ENCODE measurements at regions not wholly inside any gene's neighbourhood (a gene's known extent, or its start where the extent isn't known, plus 50 kb on each side); places are given as distances from the start of the nearest gene placed in this dataset.

DNA sequence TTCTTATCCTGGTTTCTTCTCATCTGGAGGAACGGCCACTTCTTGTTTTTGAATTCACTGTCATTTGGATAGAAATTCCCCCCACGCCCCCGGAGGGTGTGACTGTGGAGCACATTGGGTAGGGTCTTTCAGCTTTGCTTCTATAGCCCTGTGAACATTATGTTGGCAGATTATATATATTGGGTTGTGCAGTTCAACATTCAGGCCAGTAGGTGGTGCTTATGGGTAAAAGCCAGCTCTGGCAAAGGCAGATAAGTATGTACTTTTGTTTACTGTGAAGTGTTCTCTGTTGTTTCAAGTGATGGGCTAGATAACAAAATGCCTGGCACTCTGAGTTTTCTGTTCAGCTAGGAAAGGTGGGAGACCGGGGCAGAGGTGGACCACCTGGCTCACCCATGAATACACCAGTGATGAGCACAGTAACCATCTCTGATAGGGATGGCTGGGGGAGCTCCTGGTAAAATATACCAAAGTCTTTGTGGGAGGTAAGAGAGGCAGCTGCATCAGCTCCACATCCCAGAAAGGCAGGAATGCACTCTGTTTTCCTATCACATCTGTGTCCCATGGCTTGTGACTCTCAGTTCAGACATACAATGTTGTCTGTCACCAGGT, 1348.2 kb upstream of the RAG2 start:
- peak; percentile 75 for DNase-seq
- H4K20me1 ChIP-seq (ENCODE audit: insufficient read depth, low read depth, low read length) = no peaks in the 10 kb centered on the region

DNA sequence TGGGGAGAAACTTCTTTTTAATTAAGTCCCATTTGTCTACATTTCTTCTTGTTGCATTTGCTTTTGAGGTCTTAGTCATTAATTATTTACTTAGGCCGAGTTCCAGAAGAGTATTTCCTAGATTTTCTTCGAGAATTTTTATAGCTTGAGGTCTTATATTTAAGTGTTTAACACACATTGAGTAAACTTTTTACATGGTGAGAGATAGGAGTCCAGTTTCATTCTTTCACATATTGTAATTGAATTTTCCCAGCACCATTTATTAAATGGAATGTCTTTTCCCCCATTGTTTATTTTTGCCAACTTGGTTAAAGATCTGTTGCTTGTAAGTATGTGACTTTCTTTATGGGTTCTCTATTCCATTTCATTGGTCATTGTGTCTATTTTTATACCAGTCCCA, 1344.0 kb upstream of the RAG2 start:
- H3K79me2 ChIP-seq (ENCODE audit: low read length) = no peaks in the 10 kb centered on the region
- no peaks in the 10 kb centered on the region for H3K27me3 ChIP-seq (ENCODE audit: low read length)
- H3K27ac ChIP-seq (ENCODE audit: low read length) = no peak overlapping the region
- H3K36me3 ChIP-seq (ENCODE audit: insufficient read depth, low read length) = no peaks in the 10 kb centered on the region
- no peak overlapping the region for H3K4me2 ChIP-seq (ENCODE audit: low read depth, low read length, poor library complexity, severe bottlenecking)
- H3K4me3 ChIP-seq (ENCODE audit: low read length) = no peak overlapping the region
- H4K20me1 ChIP-seq (ENCODE audit: insufficient read depth, low read depth, low read length) = no peaks in the 10 kb centered on the region
- H3K4me1 ChIP-seq (ENCODE audit: low read length) = no peaks in the 10 kb centered on the region
- peaks cover 26% of the 10 kb centered on the region for H3K9me3 ChIP-seq (ENCODE audit: low read length)
- no peak for DNase-seq
- H3K9ac ChIP-seq (ENCODE audit: low read length) = no peak overlapping the region
- H3K9me2 ChIP-seq (replicated peaks; ENCODE audit: insufficient read depth, low read length) = no peaks in the 10 kb centered on the region
- H2AFZ ChIP-seq (ENCODE audit: low read length) = no peak overlapping the region

More for the DNA sequence above, 1348.2 kb upstream of the RAG2 start:
- Histone ChIP-seq H3K4me2 (ENCODE audit: low read depth, low read length, poor library complexity, severe bottlenecking) (no peak overlapping the region), H2AFZ (ENCODE audit: low read length) (no peak overlapping the region), H3K9me2 (replicated peaks; ENCODE audit: insufficient read depth, low read length) (no peaks in the 10 kb centered on the region), H3K36me3 (ENCODE audit: insufficient read depth, low read length) (no peaks in the 10 kb centered on the region), H3K4me1 (ENCODE audit: low read length) (no peaks in the 10 kb centered on the region), H3K4me3 (ENCODE audit: low read length) (no peak overlapping the region), H3K9me3 (ENCODE audit: low read length) (peaks cover 37% of the 10 kb centered on the region), H3K27me3 (ENCODE audit: low read length) (no peaks in the 10 kb centered on the region), H3K79me2 (ENCODE audit: low read length) (no peaks in the 10 kb centered on the region), H3K27ac (ENCODE audit: low read length) (no peak overlapping the region), H3K9ac (ENCODE audit: low read length) (no peak overlapping the region)

DNA sequence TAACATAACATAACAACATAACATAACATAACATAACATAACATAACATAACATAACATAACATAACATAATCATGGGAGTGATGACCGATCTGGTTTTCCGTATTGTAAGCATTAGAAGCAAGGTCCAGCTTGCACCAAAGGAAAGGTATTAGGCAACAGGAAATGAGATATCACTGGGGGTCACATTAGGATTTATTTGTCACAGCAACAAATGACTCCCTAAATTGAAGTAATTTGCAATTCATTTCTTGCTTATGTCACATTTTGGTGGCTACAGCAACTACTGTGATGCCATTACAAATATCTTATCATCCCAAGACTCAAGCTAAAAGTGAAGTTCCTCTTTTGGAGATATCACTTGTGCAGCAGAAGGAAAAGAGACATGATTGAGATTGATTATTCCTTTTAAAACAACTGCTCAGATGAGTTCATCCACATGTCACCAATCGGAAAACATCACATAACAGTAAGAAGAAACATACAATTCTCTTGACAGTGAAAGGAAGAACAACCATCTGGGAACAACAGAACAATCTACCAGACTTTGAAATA, 1331.1 kb upstream of the RAG2 start:
- no peaks in the 10 kb centered on the region for H3K4me1 ChIP-seq (ENCODE audit: low read length)
- H3K9ac ChIP-seq (ENCODE audit: low read length) = no peak overlapping the region
- H3K9me3 ChIP-seq (ENCODE audit: low read length) = peaks cover 33% of the 10 kb centered on the region
- no peaks in the 10 kb centered on the region for H3K9me2 ChIP-seq (replicated peaks; ENCODE audit: insufficient read depth, low read length)
- no peaks in the 10 kb centered on the region for H4K20me1 ChIP-seq (ENCODE audit: insufficient read depth, low read depth, low read length)
- no peaks in the 10 kb centered on the region for H3K27me3 ChIP-seq (ENCODE audit: low read length)
- H3K4me2 ChIP-seq (ENCODE audit: low read depth, low read length, poor library complexity, severe bottlenecking) = no peak overlapping the region
- H3K36me3 ChIP-seq (ENCODE audit: insufficient read depth, low read length) = no peaks in the 10 kb centered on the region
- no peaks in the 10 kb centered on the region for H3K79me2 ChIP-seq (ENCODE audit: low read length)
- no peak for DNase-seq
- no peak overlapping the region for H3K27ac ChIP-seq (ENCODE audit: low read length)
- H3K4me3 ChIP-seq (ENCODE audit: low read length) = no peak overlapping the region
- no peak overlapping the region for H2AFZ ChIP-seq (ENCODE audit: low read length)

DNA sequence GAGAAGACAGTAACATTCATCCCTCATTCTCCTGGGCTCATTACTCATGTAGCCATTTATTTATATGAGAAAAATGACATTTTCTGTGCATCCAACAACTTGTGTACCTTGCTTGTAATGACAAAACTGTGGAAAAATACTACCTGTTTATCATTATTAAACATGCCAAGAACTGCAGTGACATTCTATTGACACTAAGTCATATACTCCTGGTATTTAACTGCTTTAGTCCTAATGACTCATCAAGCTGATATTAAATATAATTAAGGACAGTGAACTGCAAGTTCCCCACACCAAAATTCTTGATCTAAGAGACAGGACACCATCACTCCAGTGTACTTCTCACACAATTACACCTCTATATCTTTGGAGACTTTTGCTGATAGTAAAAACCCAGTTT, 1328.7 kb upstream of the RAG2 start:
- Histone ChIP-seq H3K4me3 (ENCODE audit: low read length) (no peak overlapping the region), H2AFZ (ENCODE audit: low read length) (no peak overlapping the region), H4K20me1 (ENCODE audit: insufficient read depth, low read depth, low read length) (no peaks in the 10 kb centered on the region), H3K9me3 (ENCODE audit: low read length) (peaks cover 33% of the 10 kb centered on the region), H3K9me2 (replicated peaks; ENCODE audit: insufficient read depth, low read length) (no peaks in the 10 kb centered on the region), H3K79me2 (ENCODE audit: low read length) (no peaks in the 10 kb centered on the region), H3K27ac (ENCODE audit: low read length) (no peak overlapping the region), H3K4me1 (ENCODE audit: low read length) (no peaks in the 10 kb centered on the region), H3K36me3 (ENCODE audit: insufficient read depth, low read length) (no peaks in the 10 kb centered on the region), H3K27me3 (ENCODE audit: low read length) (no peaks in the 10 kb centered on the region), H3K4me2 (ENCODE audit: low read depth, low read length, poor library complexity, severe bottlenecking) (no peak overlapping the region), H3K9ac (ENCODE audit: low read length) (no peak overlapping the region)
- no peak for DNase-seq

DNA sequence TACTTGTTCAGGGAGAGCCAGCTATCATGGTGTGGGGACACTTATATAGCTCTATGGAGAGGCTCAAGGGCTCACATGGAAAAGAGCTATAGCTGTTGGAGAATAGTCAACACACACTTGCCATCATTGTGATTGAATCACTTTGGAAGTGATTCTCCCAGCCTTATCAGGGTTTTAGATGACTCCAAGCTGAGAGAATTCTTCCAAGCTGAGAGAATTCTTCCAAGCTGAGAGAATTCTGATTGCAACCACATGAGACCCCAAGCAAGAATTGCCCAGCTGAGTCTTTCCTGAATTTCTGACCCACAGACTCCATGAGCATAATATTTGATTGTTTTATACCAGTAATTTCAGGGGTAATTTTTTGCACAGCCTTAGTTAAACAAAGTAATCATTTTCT, 1318.3 kb upstream of the RAG2 start:
- no peaks in the 10 kb centered on the region for H3K9me2 ChIP-seq (replicated peaks; ENCODE audit: insufficient read depth, low read length)
- H3K36me3 ChIP-seq (ENCODE audit: insufficient read depth, low read length) = no peaks in the 10 kb centered on the region
- H2AFZ ChIP-seq (ENCODE audit: low read length) = no peak overlapping the region
- no peaks in the 10 kb centered on the region for H3K27me3 ChIP-seq (ENCODE audit: low read length)
- H3K4me1 ChIP-seq (ENCODE audit: low read length) = no peaks in the 10 kb centered on the region
- no peak overlapping the region for H3K27ac ChIP-seq (ENCODE audit: low read length)
- H3K79me2 ChIP-seq (ENCODE audit: low read length) = no peaks in the 10 kb centered on the region
- H3K4me3 ChIP-seq (ENCODE audit: low read length) = no peak overlapping the region
- DNase-seq = no peak
- H4K20me1 ChIP-seq (ENCODE audit: insufficient read depth, low read depth, low read length) = no peaks in the 10 kb centered on the region
- H3K4me2 ChIP-seq (ENCODE audit: low read depth, low read length, poor library complexity, severe bottlenecking) = no peak overlapping the region
- H3K9me3 ChIP-seq (ENCODE audit: low read length) = peaks cover 28% of the 10 kb centered on the region
- no peak overlapping the region for H3K9ac ChIP-seq (ENCODE audit: low read length)

DNA sequence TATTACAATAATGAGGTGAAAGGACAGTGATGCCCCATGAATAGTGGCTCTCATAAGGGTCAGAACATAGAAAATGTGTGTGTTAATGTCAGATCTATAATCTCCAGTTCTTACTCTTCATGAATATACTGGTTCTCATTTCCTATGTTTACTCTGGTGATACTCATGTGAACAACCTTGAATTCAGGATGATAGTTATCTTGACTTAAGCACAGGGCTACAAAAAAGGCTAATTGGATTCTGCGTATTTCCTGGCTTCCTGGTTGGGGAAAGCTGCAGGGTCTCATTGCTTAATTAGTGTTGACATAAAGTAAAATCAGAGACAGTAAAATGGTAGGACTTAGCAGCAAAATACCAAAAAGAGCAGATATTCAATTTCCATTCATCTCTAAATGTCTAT, 1316.8 kb upstream of the RAG2 start:
- no peak overlapping the region for H3K4me2 ChIP-seq (ENCODE audit: low read depth, low read length, poor library complexity, severe bottlenecking)
- no peak overlapping the region for H3K27ac ChIP-seq (ENCODE audit: low read length)
- peaks cover 26% of the 10 kb centered on the region for H3K9me3 ChIP-seq (ENCODE audit: low read length)
- H3K9me2 ChIP-seq (replicated peaks; ENCODE audit: insufficient read depth, low read length) = no peaks in the 10 kb centered on the region
- DNase-seq = no peak
- H3K4me3 ChIP-seq (ENCODE audit: low read length) = no peak overlapping the region
- no peaks in the 10 kb centered on the region for H3K36me3 ChIP-seq (ENCODE audit: insufficient read depth, low read length)
- H2AFZ ChIP-seq (ENCODE audit: low read length) = no peak overlapping the region
- no peaks in the 10 kb centered on the region for H3K4me1 ChIP-seq (ENCODE audit: low read length)
- no peaks in the 10 kb centered on the region for H3K27me3 ChIP-seq (ENCODE audit: low read length)
- H4K20me1 ChIP-seq (ENCODE audit: insufficient read depth, low read depth, low read length) = no peaks in the 10 kb centered on the region
- H3K79me2 ChIP-seq (ENCODE audit: low read length) = no peaks in the 10 kb centered on the region
- H3K9ac ChIP-seq (ENCODE audit: low read length) = no peak overlapping the region

DNA sequence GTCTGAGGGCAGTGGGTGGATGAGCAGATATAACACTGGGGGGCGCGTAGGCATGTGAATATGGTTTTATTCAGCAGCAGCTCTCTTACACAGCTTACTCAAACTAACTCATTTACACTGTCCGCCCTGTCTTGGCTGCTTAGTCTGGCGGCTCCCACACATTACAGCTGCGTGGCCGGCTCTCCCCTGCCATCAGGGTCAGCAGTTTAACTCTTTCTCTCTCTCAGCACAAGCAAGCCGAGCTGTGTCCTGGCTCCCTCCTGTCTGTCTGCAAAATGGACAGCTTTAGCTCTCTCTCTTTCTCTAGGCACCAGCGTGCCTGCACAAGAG, 1310.1 kb upstream of the RAG2 start:
- H4K20me1 ChIP-seq (ENCODE audit: insufficient read depth, low read depth, low read length) = no peaks in the 10 kb centered on the region
- H3K27ac ChIP-seq (ENCODE audit: low read length) = no peak overlapping the region
- no peak overlapping the region for H3K4me2 ChIP-seq (ENCODE audit: low read depth, low read length, poor library complexity, severe bottlenecking)
- H3K9me2 ChIP-seq (replicated peaks; ENCODE audit: insufficient read depth, low read length) = no peaks in the 10 kb centered on the region
- DNase-seq = no peak
- no peak overlapping the region for H3K4me3 ChIP-seq (ENCODE audit: low read length)
- H3K79me2 ChIP-seq (ENCODE audit: low read length) = no peaks in the 10 kb centered on the region
- no peaks in the 10 kb centered on the region for H3K36me3 ChIP-seq (ENCODE audit: insufficient read depth, low read length)
- H3K9ac ChIP-seq (ENCODE audit: low read length) = no peak overlapping the region
- H3K9me3 ChIP-seq (ENCODE audit: low read length) = peaks cover 36% of the 10 kb centered on the region
- H3K4me1 ChIP-seq (ENCODE audit: low read length) = no peaks in the 10 kb centered on the region
- H3K27me3 ChIP-seq (ENCODE audit: low read length) = no peaks in the 10 kb centered on the region
- no peak overlapping the region for H2AFZ ChIP-seq (ENCODE audit: low read length)

DNA sequence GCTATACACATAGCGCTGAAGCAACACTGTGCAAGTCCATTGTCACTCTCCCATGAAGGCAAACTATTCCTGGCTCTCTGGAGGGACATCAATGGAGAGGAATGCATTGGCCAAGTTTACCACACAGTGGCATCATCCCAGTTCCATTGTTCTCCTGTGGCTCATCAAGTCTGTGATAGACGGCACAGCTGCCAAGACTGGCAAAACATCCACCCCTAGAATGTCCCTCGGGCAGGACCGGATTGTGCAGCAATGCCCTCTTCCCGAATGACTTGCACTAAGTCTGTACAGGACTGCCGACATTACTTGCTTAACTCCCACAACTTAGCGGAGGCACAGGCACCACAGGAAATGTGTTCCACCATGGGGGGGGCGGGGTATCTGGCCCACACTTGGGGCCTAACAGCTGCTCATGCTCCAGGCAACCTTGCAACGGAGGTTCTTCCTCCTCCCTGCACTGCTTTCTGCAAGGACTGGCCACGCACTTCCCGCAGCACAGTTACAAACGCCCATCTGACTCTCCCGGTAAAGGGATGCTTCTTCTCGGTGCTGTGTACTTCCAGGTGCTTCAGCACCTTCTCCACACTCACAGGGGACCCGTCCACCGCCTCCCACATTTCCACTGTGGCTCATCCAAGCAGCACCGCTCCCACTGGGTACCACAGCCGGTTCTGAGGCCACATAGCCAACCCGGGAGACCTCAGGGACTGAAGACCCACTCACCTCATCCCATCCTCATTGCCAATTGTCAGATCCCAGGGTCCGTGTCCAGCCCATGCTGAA, 1309.6 kb upstream of the RAG2 start:
- Histone ChIP-seq H3K27me3 (ENCODE audit: low read length) (no peaks in the 10 kb centered on the region), H3K9me2 (replicated peaks; ENCODE audit: insufficient read depth, low read length) (no peaks in the 10 kb centered on the region), H3K27ac (ENCODE audit: low read length) (no peak overlapping the region), H3K4me1 (ENCODE audit: low read length) (no peaks in the 10 kb centered on the region), H3K4me2 (ENCODE audit: low read depth, low read length, poor library complexity, severe bottlenecking) (no peak overlapping the region), H3K4me3 (ENCODE audit: low read length) (no peak overlapping the region), H3K79me2 (ENCODE audit: low read length) (no peaks in the 10 kb centered on the region), H4K20me1 (ENCODE audit: insufficient read depth, low read depth, low read length) (no peaks in the 10 kb centered on the region), H3K9me3 (ENCODE audit: low read length) (peaks cover 30% of the 10 kb centered on the region), H3K9ac (ENCODE audit: low read length) (no peak overlapping the region), H3K36me3 (ENCODE audit: insufficient read depth, low read length) (no peaks in the 10 kb centered on the region), H2AFZ (ENCODE audit: low read length) (no peak overlapping the region)
- no peak for DNase-seq
